ENCODE measurements at regions not wholly inside any gene's neighbourhood (a gene's known extent, or its start where the extent isn't known, plus 50 kb on each side); places are given as distances from the start of the nearest gene placed in this dataset.

- no peak overlapping the region for H3K4me3 ChIP-seq (ENCODE audit: low read depth in 2 of 2, low read length in 2 of 2)
- H3K27ac ChIP-seq (ENCODE audit: low read length) = no peak overlapping the region
- CTCF ChIA-PET = no interaction called here
- DNase-seq (ENCODE audit: low read depth, low spot score) (no peak), ATAC-seq (no peak)
- H3K4me1 ChIP-seq (ENCODE audit: control insufficient read depth, insufficient read depth, low read length) = no peaks in the 10 kb centered on the region
- no peak for TF ChIP-seq TCF7L2 (IDR thresholded peaks at IDR 0.05; ENCODE audit: low read depth, low read length)
- no peak for TF ChIP-seq CTCF (IDR thresholded peaks at IDR 0.05)
- TF ChIP-seq SIN3A (IDR thresholded peaks at IDR 0.05; ENCODE audit: borderline replicate concordance, insufficient read depth, low read depth, low read length) = no peak
- TF ChIP-seq REST (IDR thresholded peaks at IDR 0.05; ENCODE audit: insufficient read depth in 1 of 2, low read depth in 2 of 2, low read length in 1 of 2) = no peak
- TF ChIP-seq POLR2AphosphoS5 (IDR thresholded peaks at IDR 0.05; ENCODE audit: low read depth, low read length) = no peak
- POLR2A ChIA-PET = no interaction called here
- no TSS peak for BruUV-seq (replicated peaks)
- in situ Hi-C loops (cut with HindIII; ENCODE audit: low pct_unique_long_range_greater_than_20kb, low sequenced_read_pairs) = no loop called here
- intact Hi-C loops (cut with micrococcal nuclease; ENCODE audit: unreplicated experiment) = no loop called here
- H3K36me3 ChIP-seq (ENCODE audit: control insufficient read depth, insufficient read depth, low read length) = no peaks in the 10 kb centered on the region
- H3K9me3 ChIP-seq (ENCODE audit: control insufficient read depth, insufficient read depth, low read depth, low read length) = no peaks in the 10 kb centered on the region
- no peaks in the 10 kb centered on the region for H3K27me3 ChIP-seq (ENCODE audit: control insufficient read depth, insufficient read depth, low read length)
Measured at GRCh38 chr1:163444665-163445064, 122.9 kb downstream of the NUF2 start.

GRCh38 chr1:163450986-163451385 lies 129.2 kb downstream of the NUF2 start:
- no peak overlapping the region for H3K4me3 ChIP-seq (ENCODE audit: low read depth in 2 of 2, low read length in 2 of 2)
- H3K4me1 ChIP-seq (ENCODE audit: control insufficient read depth, insufficient read depth, low read length) = no peaks in the 10 kb centered on the region
- ChIA-PET CTCF (interaction anchor here (0.6 kb wide), 1 partner anchor 1057 kb away, joined by 3 read pairs; no protein-coding TSS in a partner anchor), POLR2A (no interaction called here)
- no peaks in the 10 kb centered on the region for H3K9me3 ChIP-seq (ENCODE audit: control insufficient read depth, insufficient read depth, low read depth, low read length)
- no peak for TF ChIP-seq REST (IDR thresholded peaks at IDR 0.05; ENCODE audit: insufficient read depth in 1 of 2, low read depth in 2 of 2, low read length in 1 of 2)
- no peak for TF ChIP-seq POLR2AphosphoS5 (IDR thresholded peaks at IDR 0.05; ENCODE audit: low read depth, low read length)
- no peak for TF ChIP-seq CTCF (IDR thresholded peaks at IDR 0.05)
- no peak for TF ChIP-seq TCF7L2 (IDR thresholded peaks at IDR 0.05; ENCODE audit: low read depth, low read length)
- no peak for TF ChIP-seq SIN3A (IDR thresholded peaks at IDR 0.05; ENCODE audit: borderline replicate concordance, insufficient read depth, low read depth, low read length)
- no peaks in the 10 kb centered on the region for H3K27me3 ChIP-seq (ENCODE audit: control insufficient read depth, insufficient read depth, low read length)
- no peaks in the 10 kb centered on the region for H3K36me3 ChIP-seq (ENCODE audit: control insufficient read depth, insufficient read depth, low read length)
- intact Hi-C loops (cut with micrococcal nuclease; ENCODE audit: unreplicated experiment) = no loop called here
- H3K27ac ChIP-seq (ENCODE audit: low read length) = no peak overlapping the region
- no peak for DNase-seq (ENCODE audit: low read depth, low spot score)
- no TSS peak for BruUV-seq (replicated peaks)
- in situ Hi-C loops (cut with HindIII; ENCODE audit: low pct_unique_long_range_greater_than_20kb, low sequenced_read_pairs) = no loop called here
- no peak for ATAC-seq
